MM.1S (cell line): ENCODE measurements at regions not wholly inside any gene's neighbourhood (a gene's known extent, or its start where the extent isn't known, plus 50 kb on each side); places are given as distances from the start of the nearest gene placed in this dataset.

Experiments used
- CTCF ChIP-seq: fragments of 300-600 bp; sonication (generic); IDR thresholded peaks from 2 replicates; pipeline ENCODE4 v1.5.1; 2016; ENCODE audit warnings: antibody characterized with exemption, low read length, mixed read lengths
- EZH2 ChIP-seq: fragments of 300-600 bp; sonication (generic); optimal IDR thresholded peaks from 2 replicates; pipeline ENCODE3; 2017; ENCODE audit warnings: low read depth, mild to moderate bottlenecking, antibody characterized with exemption, low read length, mixed read lengths
- EZH2phosphoT487 ChIP-seq: fragments of 300-600 bp; sonication (generic); IDR thresholded peaks from 2 replicates; pipeline ENCODE4 v1.6.1; 2018; ENCODE audit warnings: antibody characterized with exemption, low read length

- TF ChIP-seq CTCF (no peak), EZH2 (no peak), EZH2phosphoT487 (no peak)
Measured at GRCh38 chr10:111222961-111223360, 146.1 kb downstream of the ADRA2A start.
